ENCODE measurements at regions not wholly inside any gene's neighbourhood (a gene's known extent, or its start where the extent isn't known, plus 50 kb on each side); places are given as distances from the start of the nearest gene placed in this dataset.

DNA sequence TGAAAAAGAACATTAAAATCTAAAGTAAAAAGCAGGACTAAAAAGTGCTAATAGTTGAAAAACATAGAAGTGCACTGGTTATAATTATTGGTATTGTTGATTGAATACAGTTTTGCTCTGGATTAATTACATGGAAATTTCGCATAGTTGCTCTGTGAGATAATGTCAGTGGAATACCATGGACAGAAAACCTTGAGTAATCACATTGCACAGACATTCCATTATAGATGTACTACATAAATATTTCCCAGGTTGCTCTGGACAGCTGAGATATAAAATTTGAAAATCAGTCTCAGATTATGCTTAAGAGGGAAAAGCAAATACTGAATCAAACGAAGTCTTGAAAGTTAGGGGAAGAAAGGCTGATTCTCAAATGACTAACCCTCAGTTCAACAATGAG, 439.3 kb upstream of the FLRT2 start:
- TF ChIP-seq EZH2phosphoT487 (IDR thresholded peaks at IDR 0.05; ENCODE audit: insufficient read depth, low read depth): no peak
- no peak for TF ChIP-seq EZH2 (IDR thresholded peaks at IDR 0.05; ENCODE audit: insufficient read depth, poor library complexity, severe bottlenecking)
